ENCODE measurements at regions not wholly inside any gene's neighbourhood (a gene's known extent, or its start where the extent isn't known, plus 50 kb on each side); places are given as distances from the start of the nearest gene placed in this dataset.

DNA sequence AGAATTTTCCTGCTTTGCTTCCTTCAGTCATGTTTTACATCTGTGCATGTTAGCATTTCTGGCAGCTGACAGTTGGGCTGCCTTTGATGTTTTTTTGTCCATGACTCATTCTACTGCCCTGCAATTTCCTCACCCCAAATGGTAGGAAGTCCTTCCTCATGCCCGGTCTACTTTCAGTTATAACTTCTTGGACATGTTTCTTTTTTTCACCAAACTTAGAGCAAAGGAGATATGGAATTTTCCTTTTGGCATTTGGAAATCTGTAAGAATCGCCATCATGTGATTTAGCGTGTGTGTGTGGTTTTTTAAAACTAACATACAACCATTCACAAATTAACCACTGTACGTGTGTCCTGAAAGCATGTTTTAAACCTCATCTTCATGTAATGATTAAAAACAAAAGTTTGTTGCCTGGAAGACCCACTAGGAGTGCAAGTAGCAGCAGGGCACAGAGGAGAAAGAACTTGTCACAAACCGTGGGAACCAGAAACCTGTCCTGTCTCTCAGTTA lies 430.7 kb upstream of the CFAP20DC start:
- Histone ChIP-seq H3K9me3 (ENCODE audit: severe bottlenecking) (no peaks in the 10 kb centered on the region), H3K27ac (no peak overlapping the region), H3K27me3 (ENCODE audit: insufficient read depth, low read depth, severe bottlenecking) (no peaks in the 10 kb centered on the region), H3K4me3 (ENCODE audit: low read depth, low read length) (no peak overlapping the region), H3K36me3 (no peaks in the 10 kb centered on the region)
- TF ChIP-seq, protein P1, sequence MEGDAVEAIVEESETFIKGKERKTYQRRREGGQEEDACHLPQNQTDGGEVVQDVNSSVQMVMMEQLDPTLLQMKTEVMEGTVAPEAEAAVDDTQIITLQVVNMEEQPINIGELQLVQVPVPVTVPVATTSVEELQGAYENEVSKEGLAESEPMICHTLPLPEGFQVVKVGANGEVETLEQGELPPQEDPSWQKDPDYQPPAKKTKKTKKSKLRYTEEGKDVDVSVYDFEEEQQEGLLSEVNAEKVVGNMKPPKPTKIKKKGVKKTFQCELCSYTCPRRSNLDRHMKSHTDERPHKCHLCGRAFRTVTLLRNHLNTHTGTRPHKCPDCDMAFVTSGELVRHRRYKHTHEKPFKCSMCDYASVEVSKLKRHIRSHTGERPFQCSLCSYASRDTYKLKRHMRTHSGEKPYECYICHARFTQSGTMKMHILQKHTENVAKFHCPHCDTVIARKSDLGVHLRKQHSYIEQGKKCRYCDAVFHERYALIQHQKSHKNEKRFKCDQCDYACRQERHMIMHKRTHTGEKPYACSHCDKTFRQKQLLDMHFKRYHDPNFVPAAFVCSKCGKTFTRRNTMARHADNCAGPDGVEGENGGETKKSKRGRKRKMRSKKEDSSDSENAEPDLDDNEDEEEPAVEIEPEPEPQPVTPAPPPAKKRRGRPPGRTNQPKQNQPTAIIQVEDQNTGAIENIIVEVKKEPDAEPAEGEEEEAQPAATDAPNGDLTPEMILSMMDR (IDR thresholded peaks at IDR 0.05; ENCODE audit: low read depth, low read length), result no peak
- no peak for DNase-seq

DNA sequence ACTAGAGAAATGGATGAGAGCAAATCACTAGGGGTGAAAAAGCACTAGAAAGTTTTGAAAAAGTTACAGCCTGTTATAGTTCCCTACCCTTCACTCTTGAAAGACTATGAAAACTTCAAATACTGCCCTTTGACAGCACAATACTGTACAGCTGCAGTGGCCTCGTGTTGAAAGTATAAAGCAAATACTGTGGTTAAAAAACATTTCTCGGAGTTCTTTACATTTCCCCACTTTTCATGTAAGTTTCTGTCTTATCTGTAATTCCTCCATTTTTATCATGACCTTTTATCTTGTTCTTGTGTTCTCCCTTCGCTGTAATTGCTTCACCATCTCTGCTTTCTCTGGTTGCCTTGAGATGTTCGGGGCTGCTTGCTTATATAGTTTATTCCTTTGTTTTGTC lies 423.8 kb upstream of the CFAP20DC start:
- Histone ChIP-seq H3K27ac (no peak overlapping the region), H3K36me3 (no peaks in the 10 kb centered on the region), H3K27me3 (ENCODE audit: insufficient read depth, low read depth, severe bottlenecking) (no peaks in the 10 kb centered on the region), H3K9me3 (ENCODE audit: severe bottlenecking) (no peaks in the 10 kb centered on the region), H3K4me3 (ENCODE audit: low read depth, low read length) (no peak overlapping the region)
- no peak for DNase-seq
- TF ChIP-seq, protein P1 (IDR thresholded peaks at IDR 0.05; ENCODE audit: low read depth, low read length), result no peak

DNA sequence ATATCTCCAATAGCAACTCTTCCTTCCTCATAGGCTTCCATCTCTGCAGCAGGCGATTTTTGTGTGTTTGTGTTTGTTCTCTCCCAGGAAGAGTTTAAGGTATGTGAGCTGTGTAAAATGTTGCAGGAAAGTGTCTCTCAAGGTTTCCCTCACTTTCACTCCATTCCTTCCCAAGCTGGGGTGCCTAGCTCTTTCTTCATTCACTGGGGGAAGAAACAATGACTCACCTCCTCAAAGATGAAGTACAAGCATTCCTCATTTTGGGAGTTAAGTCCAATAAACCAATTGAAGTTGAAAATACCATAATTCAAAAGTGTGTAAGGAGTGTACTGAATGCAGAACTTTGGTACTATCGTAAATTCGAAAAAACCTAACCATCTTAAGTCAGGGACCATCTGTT lies 422.7 kb upstream of the CFAP20DC start:
- no peaks in the 10 kb centered on the region for H3K27me3 ChIP-seq (ENCODE audit: insufficient read depth, low read depth, severe bottlenecking)
- no peak for DNase-seq
- no peaks in the 10 kb centered on the region for H3K36me3 ChIP-seq
- no peak overlapping the region for H3K4me3 ChIP-seq (ENCODE audit: low read depth, low read length)
- no peak overlapping the region for H3K27ac ChIP-seq
- no peaks in the 10 kb centered on the region for H3K9me3 ChIP-seq (ENCODE audit: severe bottlenecking)
- TF ChIP-seq, protein P1 (IDR thresholded peaks at IDR 0.05; ENCODE audit: low read depth, low read length), result no peak

DNA sequence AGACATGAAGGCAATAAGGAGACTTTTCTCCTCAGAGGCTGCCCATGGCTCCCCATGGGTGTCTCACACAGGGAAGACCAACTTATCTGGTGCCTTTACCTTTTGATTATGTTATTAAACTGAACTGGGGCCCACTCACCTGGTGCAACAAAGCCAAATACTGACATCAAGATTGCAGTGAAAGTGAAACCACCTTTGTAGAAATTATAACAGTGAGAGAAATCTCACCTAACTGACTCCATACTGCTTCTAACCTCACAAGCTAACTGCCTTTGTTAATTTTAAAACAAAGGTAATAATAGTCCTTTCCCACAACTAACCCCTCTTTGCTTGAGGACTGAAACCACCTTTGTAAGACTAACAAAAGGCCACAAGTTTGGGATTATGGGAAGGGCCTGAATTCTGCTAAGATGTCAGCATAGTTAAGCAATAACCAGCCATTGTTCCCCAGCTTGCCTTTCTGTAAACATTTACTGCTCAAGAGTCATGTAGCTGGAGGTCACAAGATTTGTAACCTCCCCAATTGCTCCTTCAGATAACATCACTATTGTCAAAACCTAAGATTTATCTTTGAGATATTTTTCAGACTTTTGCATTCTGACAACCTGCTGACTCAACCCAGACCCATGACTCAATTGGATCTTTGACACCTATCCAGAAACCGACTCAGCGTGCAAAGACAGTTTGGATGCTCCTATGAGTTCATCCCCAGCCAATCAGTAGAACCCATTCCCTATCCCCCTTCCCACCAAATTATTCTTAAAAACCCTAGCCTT lies 420.3 kb upstream of the CFAP20DC start:
- Histone ChIP-seq H3K36me3 (no peaks in the 10 kb centered on the region), H3K4me3 (ENCODE audit: low read depth, low read length) (no peak overlapping the region), H3K27ac (no peak overlapping the region), H3K9me3 (ENCODE audit: severe bottlenecking) (no peaks in the 10 kb centered on the region), H3K27me3 (ENCODE audit: insufficient read depth, low read depth, severe bottlenecking) (no peaks in the 10 kb centered on the region)
- TF ChIP-seq, protein P1 (IDR thresholded peaks at IDR 0.05; ENCODE audit: low read depth, low read length), result no peak
- no peak for DNase-seq

DNA sequence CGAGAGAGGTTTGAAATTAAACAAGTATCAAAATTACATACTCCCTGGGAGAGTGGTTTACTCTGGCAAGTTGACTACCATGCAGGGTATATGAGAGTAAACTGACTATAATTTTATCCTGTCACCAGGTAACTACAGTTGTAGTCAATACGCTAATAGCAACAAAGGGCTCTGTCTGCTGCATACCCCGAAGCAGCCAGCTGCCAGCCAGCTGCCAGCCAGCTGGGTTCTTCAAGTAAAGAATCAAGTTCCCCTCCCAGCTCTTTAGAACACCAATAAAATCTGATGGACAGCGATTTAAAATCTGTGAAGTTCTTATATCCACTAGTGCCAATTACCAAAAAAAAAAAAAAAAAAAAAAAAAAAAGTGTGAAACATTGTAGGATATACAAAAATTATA lies 417.7 kb upstream of the CFAP20DC start:
- no peaks in the 10 kb centered on the region for H3K27me3 ChIP-seq (ENCODE audit: insufficient read depth, low read depth, severe bottlenecking)
- no peaks in the 10 kb centered on the region for H3K36me3 ChIP-seq
- no peaks in the 10 kb centered on the region for H3K9me3 ChIP-seq (ENCODE audit: severe bottlenecking)
- H3K4me3 ChIP-seq (ENCODE audit: low read depth, low read length), result no peak overlapping the region
- H3K27ac ChIP-seq, result no peak overlapping the region
- no peak for DNase-seq
- TF ChIP-seq, protein P1 (IDR thresholded peaks at IDR 0.05; ENCODE audit: low read depth, low read length), result no peak

DNA sequence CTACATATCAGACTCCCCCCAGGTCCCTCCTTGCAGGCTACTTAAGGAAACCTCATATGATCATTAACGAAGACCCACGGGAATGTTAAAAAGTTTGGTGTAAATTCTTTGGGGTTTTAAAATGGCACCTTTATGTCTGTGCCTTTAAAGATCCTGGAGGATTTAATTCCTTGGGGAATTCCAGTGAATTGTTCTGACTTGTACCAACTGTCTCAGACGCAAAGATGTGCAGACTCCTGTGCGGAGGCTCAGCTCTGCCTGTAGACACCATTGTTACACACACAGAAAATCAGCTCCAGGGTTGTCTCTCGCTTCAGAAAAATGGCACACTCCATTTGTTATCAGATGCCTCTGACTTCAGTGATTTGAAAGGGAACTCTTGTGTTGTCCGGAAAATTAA lies 414.4 kb upstream of the CFAP20DC start:
- no peaks in the 10 kb centered on the region for H3K27me3 ChIP-seq (ENCODE audit: insufficient read depth, low read depth, severe bottlenecking)
- no peaks in the 10 kb centered on the region for H3K9me3 ChIP-seq (ENCODE audit: severe bottlenecking)
- H3K27ac ChIP-seq, result no peak overlapping the region
- H3K4me3 ChIP-seq (ENCODE audit: low read depth, low read length), result no peak overlapping the region
- DNase-seq, result no peak
- no peaks in the 10 kb centered on the region for H3K36me3 ChIP-seq
- TF ChIP-seq, protein P1 (IDR thresholded peaks at IDR 0.05; ENCODE audit: low read depth, low read length), result no peak

Measured in WERI-Rb-1 (cell line).